ENCODE measurements at regions not wholly inside any gene's neighbourhood (a gene's known extent, or its start where the extent isn't known, plus 50 kb on each side); places are given as distances from the start of the nearest gene placed in this dataset.
"Not testable (repeated sequence)": the region's sequence is repeated elsewhere in the genome, so short reads cannot be mapped to it uniquely, and the experiment has no call there.

- no peak for DNase-seq
Measured at GRCh38 chr14:105765893-105766614, 239.7 kb downstream of the TMEM121 start.

- DNase-seq, result no peak
Measured at GRCh38 chr14:105767315-105767714, 240.9 kb downstream of the TMEM121 start.

- not testable (repeated sequence) for DNase-seq
Measured at GRCh38 chr14:105768039-105768438, 241.7 kb downstream of the TMEM121 start.

- DNase-seq, result not testable (repeated sequence)
Measured at GRCh38 chr14:105769061-105769730, 242.8 kb downstream of the TMEM121 start.

GRCh38 chr14:105770619-105771216 is 244.3 kb downstream of the TMEM121 start:
- not testable (repeated sequence) for DNase-seq

- not testable (repeated sequence) for DNase-seq
Measured at GRCh38 chr14:105771261-105772226, 245.2 kb downstream of the TMEM121 start.

- not testable (repeated sequence) for DNase-seq
Measured at GRCh38 chr14:105772710-105773250, 246.4 kb downstream of the TMEM121 start.

- DNase-seq, result no peak
Measured at GRCh38 chr14:105773584-105773983, 247.2 kb downstream of the TMEM121 start.

- no peak for DNase-seq
Measured at GRCh38 chr14:105774001-105774400, 247.6 kb downstream of the TMEM121 start.

GRCh38 chr14:105774585-105775348 is 248.4 kb downstream of the TMEM121 start:
- DNase-seq, result not testable (repeated sequence)

- not testable (repeated sequence) for DNase-seq
Measured at GRCh38 chr14:105775349-105775923, 249.1 kb downstream of the TMEM121 start.

GRCh38 chr14:105776112-105776511 is 249.7 kb downstream of the TMEM121 start:
- not testable (repeated sequence) for DNase-seq

- no peak for DNase-seq
Measured at GRCh38 chr14:105776924-105777323, 250.5 kb downstream of the TMEM121 start.

GRCh38 chr14:105783707-105784106 is 257.3 kb downstream of the TMEM121 start:
- no peak for DNase-seq

GRCh38 chr14:105793836-105794235 is 267.5 kb downstream of the TMEM121 start:
- DNase-seq, result no peak

- no peak for DNase-seq
Measured at GRCh38 chr14:105797546-105797945, 271.2 kb downstream of the TMEM121 start.

GRCh38 chr14:105805701-105806100 is 279.3 kb downstream of the TMEM121 start:
- no peak for DNase-seq

- no peak for DNase-seq
Measured at GRCh38 chr14:105806568-105806967, 280.2 kb downstream of the TMEM121 start.

- DNase-seq, result no peak
Measured at GRCh38 chr14:105817971-105818711, 291.8 kb downstream of the TMEM121 start.

GRCh38 chr14:105818712-105819005 is 292.3 kb downstream of the TMEM121 start:
- DNase-seq, result no peak

GRCh38 chr14:105830171-105830570 is 303.8 kb downstream of the TMEM121 start:
- DNase-seq, result no peak

Measured in right hindlimb (tissue), 1 donor.